H54 (cell line): ENCODE measurements at regions not wholly inside any gene's neighbourhood (a gene's known extent, or its start where the extent isn't known, plus 50 kb on each side); places are given as distances from the start of the nearest gene placed in this dataset.
"Not testable (repeated sequence)": the region's sequence is repeated elsewhere in the genome, so short reads cannot be mapped to it uniquely, and the experiment has no call there.

Source experiments
- DNase-seq: peaks from one replicate; pipeline ENCODE4 v3.0.0; 2011; ENCODE audit warnings: low spot score, mixed read lengths; ENCODE audit not compliant: insufficient read length
- FAIRE-seq: peaks from 3 replicates; lab custom pipeline; 2011; peaks lifted over from hg19 to GRCh38; lab: Jason Lieb, UNC
- POLR2A ChIP-seq: IDR thresholded peaks from 2 replicates; pipeline ENCODE4 v1.6.1; 2011; ENCODE audit warnings: low read depth, mild to moderate bottlenecking, low read length

GRCh38 chr17:72373910-72374741, 253.3 kb downstream of the SOX9 start:
- DNase-seq (no peak), FAIRE-seq (no peak)
- TF ChIP-seq POLR2A = no peak

GRCh38 chr17:72376526-72377345, 255.9 kb downstream of the SOX9 start:
- FAIRE-seq (no peak), DNase-seq (no peak)
- TF ChIP-seq POLR2A = no peak

GRCh38 chr17:72378414-72379390, 257.9 kb downstream of the SOX9 start:
- no peak for FAIRE-seq
- no peak for TF ChIP-seq POLR2A
- no peak for DNase-seq

GRCh38 chr17:72379516-72379915, 258.7 kb downstream of the SOX9 start:
- TF ChIP-seq POLR2A = no peak
- FAIRE-seq (no peak), DNase-seq (no peak)

GRCh38 chr17:72380120-72380519, 259.3 kb downstream of the SOX9 start:
- DNase-seq (no peak), FAIRE-seq (no peak)
- TF ChIP-seq POLR2A = no peak

- DNase-seq = no peak
- no peak for FAIRE-seq
- TF ChIP-seq POLR2A = no peak
These were observed 259.9 kb downstream of the SOX9 start for GRCh38 chr17:72380737-72381136.

- no peak for TF ChIP-seq POLR2A
- FAIRE-seq = no peak
- no peak for DNase-seq
These were observed 261.0 kb downstream of the SOX9 start for GRCh38 chr17:72381597-72382397.

- DNase-seq = no peak
- TF ChIP-seq POLR2A = no peak
- FAIRE-seq = no peak
These were observed 262.3 kb downstream of the SOX9 start for GRCh38 chr17:72382971-72383722.

- no peak for FAIRE-seq
- no peak for TF ChIP-seq POLR2A
- DNase-seq = no peak
These were observed 264.7 kb downstream of the SOX9 start for GRCh38 chr17:72385475-72385874.

- FAIRE-seq, DNase-seq: not testable (repeated sequence)
These were observed 265.4 kb downstream of the SOX9 start for GRCh38 chr17:72386173-72386572.

- FAIRE-seq (no peak), DNase-seq (no peak)
- no peak for TF ChIP-seq POLR2A
These were observed 265.9 kb downstream of the SOX9 start for GRCh38 chr17:72386619-72387237.

GRCh38 chr17:72387487-72387886, 266.7 kb downstream of the SOX9 start:
- FAIRE-seq (peak; percentile 45), DNase-seq (peak; percentile 93)
- TF ChIP-seq POLR2A = no peak
